PC-9 (cell line): ENCODE measurements at regions not wholly inside any gene's neighbourhood (a gene's known extent, or its start where the extent isn't known, plus 50 kb on each side); places are given as distances from the start of the nearest gene placed in this dataset.

ENCODE experiments used
- BruUV-seq: library from RNA; stranded (reverse); fragments of 400-500 nt; replicated peaks from 2 replicates; lab custom pipeline; 2021; lab: Mats Ljungman, UMichigan
- CTCF ChIA-PET: fragments of 300-600 bp; sonication (Branson Sonifier 250); formaldehyde crosslinking; loops from one replicate; lab custom pipeline; 2022; ENCODE audit warnings: antibody characterized with exemption; lab: Charles Lee
- POLR2A ChIA-PET: fragments of 300-600 bp; sonication (Branson Sonifier 250); formaldehyde crosslinking; loops from one replicate; lab custom pipeline; 2022; ENCODE audit warnings: antibody characterized with exemption; ENCODE audit not compliant: unreplicated experiment; lab: Charles Lee
- DNase-seq, 2 experiments: peaks; one replicate each; pipeline versions ENCODE4 v3.0.0 to v3.0.0-alpha.2; 2015 to 2022; ENCODE audit warnings: mixed read lengths in 1 of 2
- H2AFZ ChIP-seq: fragments of 200-600 bp; sonication (generic); 2 replicates; pipeline ENCODE4 v1.8.1; 2017; ENCODE audit warnings: antibody characterized with exemption
- H3F3A ChIP-seq: fragments of 200-600 bp; sonication (generic); 2 replicates; pipeline ENCODE4 v1.8.1; 2017; ENCODE audit warnings: antibody characterized with exemption, mild to moderate bottlenecking, low read depth; ENCODE audit not compliant: insufficient read depth
- H3K27ac ChIP-seq: fragments of 200-600 bp; sonication (generic); 2 replicates; pipeline ENCODE4 v1.6.1; 2016; ENCODE audit warnings: mixed run types
- H3K27me3 ChIP-seq: fragments of 200-600 bp; sonication (generic); 2 replicates; pipeline ENCODE4 v1.6.1; 2016; ENCODE audit warnings: low read depth, mixed run types; ENCODE audit not compliant: insufficient read depth
- H3K36me3 ChIP-seq: fragments of 200-600 bp; sonication (generic); 2 replicates; pipeline ENCODE4 v1.6.1; 2016; ENCODE audit warnings: low read depth, mixed run types
- H3K4me1 ChIP-seq: fragments of 200-600 bp; sonication (generic); replicated peaks from 2 replicates; pipeline ENCODE4 v1.6.1; 2016; ENCODE audit warnings: mixed run types; ENCODE audit not compliant: insufficient read depth
- H3K4me2 ChIP-seq: fragments of 200-600 bp; sonication (generic); 2 replicates; pipeline ENCODE4 v1.6.1; 2017; ENCODE audit warnings: mixed run types
- H3K4me3 ChIP-seq: fragments of 200-600 bp; sonication (generic); 2 replicates; pipeline ENCODE4 v1.6.1; 2016; ENCODE audit warnings: mixed run types
- H3K79me2 ChIP-seq: fragments of 200-600 bp; sonication (generic); 2 replicates; pipeline ENCODE4 v1.6.1; 2017; ENCODE audit warnings: low read depth, mixed run types
- H3K9me2 ChIP-seq: fragments of 200-600 bp; sonication (generic); 2 replicates; pipeline ENCODE4 v1.8.1; 2017; ENCODE audit warnings: mild to moderate bottlenecking; ENCODE audit not compliant: insufficient read depth
- H3K9me3 ChIP-seq: fragments of 200-600 bp; sonication (generic); 2 replicates; pipeline ENCODE4 v1.8.1; 2016; ENCODE audit warnings: low read depth; ENCODE audit not compliant: insufficient read depth
- H4K20me1 ChIP-seq: fragments of 200-600 bp; sonication (generic); 2 replicates; pipeline ENCODE4 v1.8.1; 2017; ENCODE audit not compliant: insufficient read depth
- EZH2 ChIP-seq: fragments of 200-600 bp; sonication (generic); IDR thresholded peaks from 2 replicates; pipeline ENCODE4 v1.8.0; 2017; ENCODE audit warnings: antibody characterized with exemption, low read depth
- intact Hi-C: fragments of 100-400 bp; cut with micrococcal nuclease; formaldehyde crosslinking; loops from one replicate; pipeline ENCODE4 v1.10.0; 2022; ENCODE audit not compliant: unreplicated experiment
- TF ChIP-seq, protein P1 (sequence below): fragments of 200-600 bp; sonication (generic); conservative IDR thresholded peaks from 2 replicates; pipeline ENCODE4 v1.6.1; 2017; ENCODE audit warnings: mixed run types, antibody characterized with exemption, mild to moderate bottlenecking, moderate library complexity

DNA sequence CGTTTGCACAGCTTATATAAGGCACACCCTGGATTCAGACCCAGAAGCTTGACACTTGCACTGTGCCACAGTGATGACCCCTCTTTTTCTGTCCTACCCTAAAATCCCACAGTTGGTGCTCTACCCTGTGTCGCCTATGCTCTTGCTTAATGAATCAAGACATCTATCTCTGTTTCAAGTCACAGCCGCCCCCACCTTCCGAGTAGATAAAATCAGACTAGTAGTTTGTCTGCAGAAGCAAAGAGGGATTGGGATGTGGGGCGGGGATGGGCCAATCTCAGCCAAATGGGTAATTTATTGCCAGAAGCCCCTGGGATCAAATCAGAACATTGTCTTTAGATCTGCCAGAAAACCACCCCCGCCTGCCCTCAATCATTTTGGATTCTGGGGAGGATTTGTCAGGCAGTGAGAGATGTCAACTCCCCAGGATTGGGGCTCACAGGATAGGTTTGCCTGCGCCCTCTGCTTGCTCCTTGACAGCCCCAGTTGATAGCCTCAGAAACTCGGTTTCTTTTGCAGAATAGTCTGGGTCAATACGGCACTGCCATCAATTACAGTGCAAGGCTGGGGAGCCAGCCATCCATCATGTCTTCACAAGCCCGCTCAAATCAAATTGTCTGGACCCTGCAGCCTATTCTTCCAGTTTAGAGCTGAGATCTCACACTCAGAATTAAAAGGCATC is 520.8 kb downstream of the GRIN2A start:
- POLR2A ChIA-PET: no interaction called here
- CTCF ChIA-PET: no interaction called here

DNA sequence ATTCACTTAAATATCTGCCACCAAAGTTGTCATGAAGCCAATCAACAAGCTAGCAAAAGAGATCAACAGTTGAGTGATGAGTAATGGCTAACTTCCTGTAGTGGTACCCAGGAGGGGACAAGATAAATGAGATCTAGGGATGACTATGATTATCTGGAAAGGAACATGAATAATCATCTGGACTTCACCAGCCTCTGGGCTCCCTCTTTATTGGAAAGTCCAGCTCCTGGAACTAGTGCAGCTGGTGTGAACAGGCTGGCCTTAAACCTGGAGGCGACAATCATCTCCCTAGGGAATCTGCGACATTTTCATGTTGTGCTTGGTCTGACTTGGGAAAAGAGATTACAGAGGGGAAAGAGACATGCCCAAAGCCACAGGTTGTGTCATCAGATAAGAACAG is 518.6 kb downstream of the GRIN2A start:
- no peaks in the 10 kb centered on the region for H3K79me2 ChIP-seq
- TF ChIP-seq, protein P1, sequence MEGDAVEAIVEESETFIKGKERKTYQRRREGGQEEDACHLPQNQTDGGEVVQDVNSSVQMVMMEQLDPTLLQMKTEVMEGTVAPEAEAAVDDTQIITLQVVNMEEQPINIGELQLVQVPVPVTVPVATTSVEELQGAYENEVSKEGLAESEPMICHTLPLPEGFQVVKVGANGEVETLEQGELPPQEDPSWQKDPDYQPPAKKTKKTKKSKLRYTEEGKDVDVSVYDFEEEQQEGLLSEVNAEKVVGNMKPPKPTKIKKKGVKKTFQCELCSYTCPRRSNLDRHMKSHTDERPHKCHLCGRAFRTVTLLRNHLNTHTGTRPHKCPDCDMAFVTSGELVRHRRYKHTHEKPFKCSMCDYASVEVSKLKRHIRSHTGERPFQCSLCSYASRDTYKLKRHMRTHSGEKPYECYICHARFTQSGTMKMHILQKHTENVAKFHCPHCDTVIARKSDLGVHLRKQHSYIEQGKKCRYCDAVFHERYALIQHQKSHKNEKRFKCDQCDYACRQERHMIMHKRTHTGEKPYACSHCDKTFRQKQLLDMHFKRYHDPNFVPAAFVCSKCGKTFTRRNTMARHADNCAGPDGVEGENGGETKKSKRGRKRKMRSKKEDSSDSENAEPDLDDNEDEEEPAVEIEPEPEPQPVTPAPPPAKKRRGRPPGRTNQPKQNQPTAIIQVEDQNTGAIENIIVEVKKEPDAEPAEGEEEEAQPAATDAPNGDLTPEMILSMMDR: no peak
- no peak for TF ChIP-seq EZH2
- H2AFZ ChIP-seq: no peak overlapping the region
- H4K20me1 ChIP-seq: no peaks in the 10 kb centered on the region
- BruUV-seq: no TSS peak
- no peaks in the 10 kb centered on the region for H3K9me3 ChIP-seq
- DNase-seq: no peak
- no peaks in the 10 kb centered on the region for H3K4me1 ChIP-seq
- intact Hi-C loops: no loop called here
- H3K9me2 ChIP-seq: 0 out of 2 replicates have a peak, but pooled peaks cover 3% of the 10 kb centered on the region
- POLR2A ChIA-PET: no interaction called here
- no peak overlapping the region for H3K4me3 ChIP-seq
- no peaks in the 10 kb centered on the region for H3K36me3 ChIP-seq
- CTCF ChIA-PET: no interaction called here
- peaks cover 47% of the 10 kb centered on the region; the same call in 1 of the 2 replicates for H3K27me3 ChIP-seq
- H3K27ac ChIP-seq: no peak overlapping the region
- H3F3A ChIP-seq: no peaks in the 10 kb centered on the region
- no peak overlapping the region for H3K4me2 ChIP-seq

More for the DNA sequence above, 520.8 kb downstream of the GRIN2A start:
- Histone ChIP-seq H3K4me3 (no peak overlapping the region), H3K4me1 (no peaks in the 10 kb centered on the region), H3K9me3 (no peaks in the 10 kb centered on the region), H3K36me3 (no peaks in the 10 kb centered on the region), H3K27ac (no peak overlapping the region), H3K4me2 (no peak overlapping the region), H3K79me2 (no peaks in the 10 kb centered on the region), H4K20me1 (no peaks in the 10 kb centered on the region), H2AFZ (no peak overlapping the region), H3K27me3 (peaks cover 30% of the 10 kb centered on the region; the same call in 1 of the 2 replicates), H3F3A (no peaks in the 10 kb centered on the region), H3K9me2 (0 out of 2 replicates have a peak, but pooled peaks cover 3% of the 10 kb centered on the region)
- no peak for DNase-seq
- intact Hi-C loops: no loop called here
- TF ChIP-seq EZH2: no peak
- TF ChIP-seq, protein P1: no peak
- BruUV-seq: no TSS peak

DNA sequence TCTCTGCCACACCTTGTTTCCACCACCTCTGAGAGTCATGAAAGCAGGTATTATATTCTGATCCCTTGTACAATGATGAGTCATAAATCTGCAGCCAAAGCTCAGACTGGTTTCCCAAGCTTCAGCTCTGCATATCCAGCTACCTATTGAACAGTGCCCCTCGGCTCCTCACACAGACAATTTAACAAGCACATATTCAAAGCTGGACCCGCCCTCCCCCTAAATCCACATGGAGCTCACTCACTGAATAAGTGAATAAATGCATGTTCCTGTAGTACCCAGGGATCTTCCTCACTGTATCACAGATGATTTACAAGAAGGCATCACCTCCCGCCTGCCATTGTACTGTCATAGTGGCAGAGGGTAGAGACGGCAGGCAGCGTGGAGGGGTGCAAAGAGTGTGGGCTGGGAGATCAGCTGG is 516.4 kb downstream of the GRIN2A start:
- H3K4me3 ChIP-seq: no peak overlapping the region
- H3K9me2 ChIP-seq: no peaks in the 10 kb centered on the region
- H3K36me3 ChIP-seq: no peaks in the 10 kb centered on the region
- CTCF ChIA-PET: no interaction called here
- no peaks in the 10 kb centered on the region for H3F3A ChIP-seq
- POLR2A ChIA-PET: no interaction called here
- no TSS peak for BruUV-seq
- DNase-seq: no peak
- peaks cover 53% of the 10 kb centered on the region; the same call in 1 of the 2 replicates for H3K27me3 ChIP-seq
- H3K4me1 ChIP-seq: no peaks in the 10 kb centered on the region
- no peak overlapping the region for H3K4me2 ChIP-seq
- no peak overlapping the region for H3K27ac ChIP-seq
- no peaks in the 10 kb centered on the region for H3K79me2 ChIP-seq
- H3K9me3 ChIP-seq: no peaks in the 10 kb centered on the region
- intact Hi-C loops: no loop called here
- TF ChIP-seq EZH2: no peak
- no peak overlapping the region for H2AFZ ChIP-seq
- H4K20me1 ChIP-seq: no peaks in the 10 kb centered on the region
